NCI-H1048 (cell line): ENCODE measurements at regions not wholly inside any gene's neighbourhood (a gene's known extent, or its start where the extent isn't known, plus 50 kb on each side); places are given as distances from the start of the nearest gene placed in this dataset.
"Not testable (repeated sequence)": the region's sequence is repeated elsewhere in the genome, so short reads cannot be mapped to it uniquely, and the experiment has no call there.

Experiments used
- DNase-seq: peaks from one replicate; lab custom pipeline; 2025; lab: John Stamatoyannopoulos, UW

DNA sequence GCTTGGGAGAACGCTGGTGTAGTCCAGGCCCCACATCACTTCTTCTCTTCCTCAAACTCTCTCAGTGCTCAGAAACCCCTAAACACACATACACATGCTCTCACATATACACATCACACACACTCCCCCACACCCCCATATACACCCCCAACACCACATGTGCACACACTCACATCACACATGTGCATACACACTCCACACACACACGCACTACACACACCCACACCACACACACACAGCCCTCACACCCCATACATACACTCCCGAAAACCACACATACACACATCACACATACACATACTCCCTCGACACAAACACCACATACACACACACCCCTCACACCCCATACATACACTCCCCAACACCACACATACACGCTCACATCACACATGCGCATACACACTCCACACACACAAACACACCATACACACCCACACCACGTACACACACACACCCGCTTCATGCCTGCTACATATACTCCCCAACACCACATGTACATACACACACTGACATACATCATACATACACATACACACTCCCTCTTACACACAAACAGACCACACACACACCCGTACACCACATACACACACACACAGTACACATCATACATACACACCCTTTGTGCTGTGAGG, 110.3 kb upstream of the TMEM170B start:
- no peak for DNase-seq

DNA sequence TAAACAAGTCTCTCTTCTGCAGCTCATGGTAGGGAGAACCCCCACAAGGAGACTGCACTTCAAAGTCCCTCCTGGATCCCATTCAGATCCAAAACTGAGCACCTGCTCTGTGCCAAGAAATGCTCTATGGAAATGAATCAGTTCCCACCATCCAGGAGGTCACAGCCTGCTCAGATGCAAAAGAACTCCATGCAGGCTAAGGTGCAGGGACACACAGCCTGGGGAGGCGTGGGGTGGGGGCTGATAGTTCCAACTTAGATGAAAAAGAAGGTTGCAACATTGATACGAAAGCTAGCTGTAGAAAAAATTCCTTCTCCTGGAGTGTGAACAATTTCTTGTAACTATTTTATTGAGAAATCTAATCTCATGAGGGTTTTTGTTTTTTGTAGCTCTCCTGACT, 111.0 kb upstream of the TMEM170B start:
- no peak for DNase-seq

DNA sequence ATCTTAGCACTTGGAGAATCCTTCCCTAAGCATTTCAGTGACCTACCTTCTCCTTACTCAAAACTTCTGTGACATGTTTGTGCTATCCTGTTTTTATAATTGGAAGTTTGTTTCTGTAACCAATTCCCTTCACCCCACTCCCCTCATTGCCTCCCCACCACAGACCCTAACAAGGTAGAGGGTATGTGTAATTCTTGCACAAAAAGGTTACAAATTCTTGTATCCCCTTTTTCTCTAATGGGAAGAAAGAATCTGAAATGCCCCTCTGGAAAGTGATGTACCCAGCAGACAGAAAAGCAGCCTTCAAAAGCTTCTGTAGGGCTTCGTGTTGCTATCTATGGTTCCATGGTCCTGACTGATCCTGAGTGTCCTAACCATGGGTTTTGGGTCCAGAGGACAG, 111.7 kb upstream of the TMEM170B start:
- DNase-seq, result no peak

DNA sequence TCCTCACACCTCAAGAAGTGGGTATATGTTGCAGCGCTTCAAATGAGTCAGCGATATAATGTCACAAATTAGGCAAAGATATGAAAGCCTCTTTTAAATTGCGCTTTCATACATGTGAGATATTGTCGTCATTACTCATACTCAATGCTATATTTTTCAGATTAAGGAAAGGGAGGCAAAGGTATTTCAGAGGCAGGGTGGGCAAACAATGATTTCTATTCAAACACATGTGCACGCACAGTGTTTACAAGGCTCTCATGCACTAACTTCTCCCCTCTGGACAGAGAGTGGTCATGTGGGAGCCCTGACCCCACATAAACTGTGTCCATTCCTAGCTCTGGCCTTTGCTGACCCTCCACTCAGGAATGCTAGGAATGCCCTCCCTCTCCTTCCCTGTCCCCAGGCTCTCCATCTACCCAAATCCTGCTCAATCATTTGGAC, 112.1 kb upstream of the TMEM170B start:
- DNase-seq, result no peak

DNA sequence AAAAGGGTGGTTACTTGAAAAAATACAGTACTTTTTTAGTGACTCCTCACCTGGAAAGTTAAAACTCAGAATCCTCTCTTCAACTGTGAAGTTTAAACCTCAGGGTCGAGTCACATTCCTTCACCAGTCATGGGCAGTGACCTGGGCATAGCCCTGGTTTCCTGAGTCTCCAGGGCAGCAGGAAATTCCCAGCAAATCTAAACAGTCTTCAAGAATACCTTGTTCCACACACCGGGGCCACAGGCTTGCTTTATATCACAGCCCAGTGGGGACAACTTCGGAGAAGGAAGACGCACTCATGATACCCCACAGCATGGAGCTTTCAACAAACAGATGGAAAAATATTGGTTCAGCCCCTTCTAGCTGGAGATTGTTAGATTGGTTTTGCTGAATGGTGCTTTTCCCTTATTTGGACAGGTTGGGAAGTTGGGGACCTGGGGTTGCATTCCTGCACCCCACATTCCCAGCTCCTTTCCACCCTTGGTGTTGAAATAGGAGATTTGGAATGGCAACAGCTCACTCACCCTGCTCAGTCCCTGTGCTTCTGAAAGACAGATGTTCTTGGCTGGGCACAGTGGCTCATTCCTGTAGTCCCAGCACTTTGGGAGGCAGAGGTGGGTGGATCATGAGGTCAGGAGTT, 113.0 kb upstream of the TMEM170B start:
- DNase-seq, result no peak

DNA sequence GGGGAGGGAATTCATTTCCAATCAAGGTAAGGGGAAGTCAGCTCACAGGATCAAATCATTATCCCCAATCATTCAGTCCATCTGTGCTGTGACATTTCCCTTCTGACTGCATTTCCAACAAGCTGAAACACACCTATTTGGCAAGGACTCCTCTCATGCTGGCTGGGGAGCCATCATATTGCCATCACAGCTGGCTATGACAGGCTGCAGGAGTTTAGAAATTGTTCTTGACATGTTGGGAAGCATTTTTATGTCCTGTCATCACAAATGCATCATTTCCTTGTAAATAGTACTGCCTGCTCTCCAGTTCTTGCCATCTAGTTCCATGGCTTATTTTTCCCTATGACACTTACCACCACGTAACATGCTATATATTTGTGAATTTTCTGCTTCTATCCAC, 113.9 kb upstream of the TMEM170B start:
- no peak for DNase-seq

DNA sequence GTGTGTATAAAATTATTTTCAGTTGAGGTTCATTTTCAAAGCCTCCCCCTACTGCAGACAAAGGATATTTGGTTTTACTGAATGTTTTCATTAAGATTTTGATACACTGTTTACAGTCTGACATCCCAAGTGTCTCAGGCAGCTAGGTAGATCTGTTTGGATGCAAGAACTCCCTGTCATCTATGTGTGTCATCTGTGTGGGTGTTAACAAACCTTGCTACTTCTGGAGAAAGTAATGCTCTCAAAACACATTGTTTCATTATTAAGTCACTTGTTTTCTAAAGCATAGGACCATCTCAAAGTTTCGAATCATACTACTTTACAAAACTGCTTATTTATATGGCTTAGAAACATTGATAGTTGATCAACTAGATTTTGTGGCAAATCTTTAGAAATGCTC, 114.5 kb upstream of the TMEM170B start:
- DNase-seq, result no peak

DNA sequence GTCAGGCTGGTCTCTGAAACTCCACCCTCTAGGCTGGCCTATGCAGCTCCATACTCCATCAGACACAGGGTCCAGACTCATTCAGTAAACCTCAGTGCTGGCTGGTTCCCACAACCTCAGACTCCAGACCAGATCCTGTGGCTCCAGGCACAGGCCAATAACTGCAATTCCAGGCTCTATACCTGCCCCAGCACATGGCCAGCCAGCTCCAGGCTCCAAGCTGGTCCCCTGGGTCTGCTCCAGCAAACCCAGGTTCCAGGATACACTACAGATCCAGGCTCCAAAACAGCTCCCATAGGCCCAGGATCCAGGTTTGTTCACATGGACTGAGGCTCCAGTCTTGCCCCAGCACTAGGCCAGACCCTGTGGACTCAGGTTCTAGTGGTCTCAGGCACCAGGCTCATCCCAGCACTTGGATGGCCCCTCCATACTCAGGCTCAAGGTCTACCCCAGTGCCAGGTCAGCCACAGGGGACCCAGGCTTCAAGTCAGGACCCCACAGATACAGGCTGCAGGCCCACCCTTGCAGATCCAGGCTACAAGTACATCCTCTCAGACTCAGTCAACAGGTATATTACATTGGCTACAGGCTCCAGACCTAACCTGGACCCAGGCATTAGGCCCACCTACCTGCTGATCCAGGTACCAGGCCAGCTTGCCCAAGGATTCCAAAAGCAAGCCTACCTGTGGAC, 117.6 kb upstream of the TMEM170B start:
- no peak for DNase-seq

DNA sequence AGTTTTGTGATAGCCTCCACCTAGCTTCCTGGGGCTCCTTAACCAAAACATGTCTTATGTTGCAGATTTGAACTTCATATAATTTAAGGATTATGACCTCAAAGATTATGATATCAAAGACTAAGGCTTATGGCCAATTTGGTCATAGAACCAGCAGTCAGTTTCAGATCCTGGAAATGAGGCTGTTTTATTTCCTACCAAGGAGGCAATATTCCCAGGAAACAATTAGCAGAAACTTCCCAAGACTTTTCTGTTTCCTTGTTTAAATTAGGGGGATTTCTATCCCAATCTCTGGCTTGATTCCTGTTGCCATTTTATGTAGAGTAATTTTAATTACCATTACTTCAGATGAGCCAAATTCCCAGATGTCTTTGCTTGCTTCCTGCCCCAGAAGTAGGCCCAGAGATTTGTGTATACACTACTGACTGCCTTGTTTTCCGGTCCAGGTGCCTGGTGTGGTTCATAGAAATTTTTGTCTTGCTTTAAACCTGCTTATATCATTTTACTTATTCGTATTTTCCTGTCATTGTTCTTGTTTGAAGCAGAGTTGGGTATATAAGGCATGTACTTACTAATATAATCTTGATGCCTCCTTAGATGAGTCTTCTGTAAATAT, 119.2 kb upstream of the TMEM170B start:
- DNase-seq, result no peak

DNA sequence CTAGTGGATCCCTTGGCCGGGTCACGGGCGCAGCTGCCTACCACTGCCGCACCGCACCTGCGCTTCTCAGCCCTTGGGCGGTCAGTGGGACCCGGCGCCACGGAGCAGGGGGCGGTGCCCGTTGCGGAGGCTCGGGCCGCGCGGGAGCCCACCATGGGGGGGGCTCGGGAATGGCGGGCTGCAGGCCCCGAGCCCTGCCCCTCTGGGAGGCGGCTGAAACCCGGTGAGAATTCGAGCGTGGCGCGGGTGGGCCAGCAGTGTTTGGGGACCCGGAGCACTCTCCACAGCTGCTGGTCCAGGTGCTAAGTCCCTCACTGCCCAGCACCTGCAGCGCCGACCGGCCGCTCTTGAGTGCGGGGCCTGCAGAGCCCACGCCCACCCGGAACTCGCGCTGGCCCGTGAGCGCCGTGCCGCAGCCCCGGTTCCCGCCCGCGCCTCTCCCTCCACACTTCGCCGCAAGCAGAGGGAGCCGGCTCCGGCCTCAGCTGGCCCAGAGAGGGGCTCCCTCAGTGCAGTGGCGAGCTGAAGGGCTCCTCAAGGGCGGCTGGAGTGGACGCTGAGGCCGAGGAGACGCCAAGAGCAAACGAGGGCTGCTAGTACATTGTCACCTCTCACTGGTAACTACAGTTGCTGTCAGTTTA, 120.5 kb upstream of the TMEM170B start:
- DNase-seq, result no peak

DNA sequence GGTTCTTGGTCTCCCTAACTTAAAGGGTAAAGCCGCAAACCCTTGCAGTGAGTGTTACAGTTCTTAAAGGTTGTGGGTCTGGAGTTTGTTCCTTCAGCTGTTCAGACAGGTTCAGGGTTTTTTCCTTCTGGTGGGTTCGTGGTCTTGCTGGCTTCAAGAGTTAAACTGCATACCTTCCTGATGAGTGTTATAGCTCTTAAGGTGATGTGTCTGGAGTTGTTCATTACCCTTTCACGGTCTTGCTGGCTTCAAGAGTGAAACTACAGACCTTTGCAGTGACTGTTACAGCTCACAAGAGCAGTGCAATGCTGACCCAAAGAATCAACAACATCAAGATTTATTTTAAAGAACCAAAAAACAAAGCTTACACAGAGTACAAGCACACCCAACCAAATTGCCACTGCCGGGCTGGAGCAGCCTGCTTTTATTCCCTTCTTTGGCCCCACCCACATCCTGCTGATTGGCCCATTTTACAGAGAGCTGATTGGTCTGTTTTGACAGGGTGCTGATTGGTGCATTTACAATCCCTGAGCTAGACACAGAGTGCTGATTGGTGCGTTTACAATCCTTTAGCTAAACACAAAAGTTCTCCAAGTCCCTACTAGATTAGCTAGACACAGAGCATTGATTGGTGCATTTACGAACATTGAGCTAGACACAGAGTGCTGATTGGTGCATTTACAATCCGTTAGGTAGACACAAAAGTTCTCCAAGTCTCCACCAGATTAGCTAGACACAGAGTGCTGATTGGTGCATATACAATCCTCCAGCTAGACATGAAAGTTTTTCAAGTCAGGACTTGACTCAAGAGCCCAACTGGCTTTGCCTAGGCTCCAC, 121.2 kb upstream of the TMEM170B start:
- not testable (repeated sequence) for DNase-seq

DNA sequence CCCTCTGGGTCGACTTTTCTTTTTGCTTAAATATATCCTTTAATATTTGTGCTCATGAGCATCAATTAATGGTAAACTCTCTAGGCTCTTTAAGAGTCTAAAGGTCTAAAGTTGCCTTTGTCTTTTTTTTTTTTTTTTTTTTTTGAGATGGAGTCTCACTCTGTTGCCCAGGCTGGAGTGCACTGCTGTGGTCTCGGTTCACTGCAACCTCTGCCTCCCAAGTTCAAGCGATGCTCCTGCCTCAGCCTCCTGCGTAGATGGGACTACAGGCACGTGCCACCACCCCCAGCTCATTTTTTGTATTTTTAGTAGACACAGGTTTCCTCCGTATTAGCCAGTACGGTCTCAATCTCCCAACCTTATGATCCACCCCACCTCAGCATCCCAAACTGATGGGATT, 122.0 kb upstream of the TMEM170B start:
- DNase-seq, result no peak

DNA sequence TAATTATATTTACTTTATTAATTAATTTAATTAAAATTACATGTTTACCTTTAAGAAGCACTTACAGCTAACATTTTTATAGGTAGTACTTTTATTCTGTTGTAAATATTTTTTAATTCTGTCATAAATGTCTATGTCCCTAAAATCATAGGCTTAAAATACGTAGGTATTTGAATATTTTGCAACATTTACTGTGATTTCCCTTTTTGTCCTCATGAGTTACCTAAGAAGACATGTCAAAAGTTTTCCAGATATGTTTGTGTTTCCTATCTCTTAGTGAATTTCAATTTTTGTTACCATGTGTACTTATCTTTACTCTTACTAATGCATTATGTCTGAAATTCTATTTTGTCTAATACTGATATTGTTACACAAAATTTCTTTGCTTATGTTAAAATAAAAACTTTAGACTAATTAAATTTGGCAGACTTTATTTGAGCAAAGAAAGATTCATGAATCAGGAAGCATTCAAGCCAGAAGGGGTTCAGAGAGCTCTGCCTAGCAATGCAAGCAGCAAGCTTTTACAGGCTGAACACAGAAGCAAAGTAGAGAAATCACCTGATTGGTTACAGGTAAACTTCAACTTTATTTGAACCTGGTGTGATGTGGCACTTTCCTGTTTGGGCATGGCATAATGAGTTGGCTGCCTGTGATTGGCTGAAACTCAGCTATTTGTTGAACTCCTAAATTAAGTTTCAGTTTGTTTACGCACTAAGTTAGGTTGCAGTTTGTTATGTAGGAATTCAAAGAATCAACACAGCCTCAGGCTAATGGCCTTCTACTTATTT, 123.2 kb upstream of the TMEM170B start:
- DNase-seq, result peak; percentile 23

DNA sequence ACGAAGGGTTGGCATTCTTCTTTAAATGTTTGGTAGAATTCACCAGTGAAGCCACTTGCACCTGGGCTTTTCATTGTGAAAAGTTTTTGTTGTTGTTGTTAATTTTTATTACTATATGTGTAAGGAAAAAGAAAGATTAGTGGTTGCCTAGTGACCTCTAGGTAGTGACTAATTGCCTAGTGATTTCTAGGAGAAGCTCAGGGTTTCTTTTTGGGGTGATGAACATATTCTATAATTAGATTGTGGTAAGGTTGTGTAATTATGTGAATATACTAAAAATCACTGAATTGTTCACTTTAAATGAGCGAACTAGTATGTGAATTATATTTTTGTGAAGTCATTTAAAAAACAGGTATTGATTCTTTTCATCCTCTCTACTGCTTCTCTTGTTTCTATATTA, 123.8 kb upstream of the TMEM170B start:
- DNase-seq, result no peak

DNA sequence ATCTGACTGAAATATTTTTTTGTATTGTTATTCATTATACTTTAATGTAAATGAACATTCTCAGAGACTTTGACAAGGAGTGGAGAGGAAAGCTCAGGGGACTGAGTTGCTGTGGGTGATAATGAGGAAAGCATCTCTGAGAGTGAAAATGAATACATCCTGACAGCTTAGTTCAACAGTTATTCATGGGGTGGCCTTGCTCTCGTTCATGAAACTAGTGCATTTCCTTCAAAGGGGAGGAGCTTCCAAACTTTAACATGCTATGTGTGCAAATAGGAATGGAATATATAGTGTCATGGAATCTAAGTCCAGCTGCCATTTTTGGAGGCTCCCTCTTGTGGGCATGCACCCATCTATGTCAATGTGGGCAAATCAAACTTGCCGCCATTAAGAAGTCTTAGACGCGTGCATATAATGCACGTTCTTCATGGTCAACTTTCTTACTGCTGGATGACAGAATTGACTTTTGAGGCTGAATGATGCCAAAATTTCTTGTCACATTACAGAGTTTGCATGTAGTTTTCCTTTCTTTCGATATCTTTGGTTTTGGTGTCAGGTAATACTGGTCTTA, 124.3 kb upstream of the TMEM170B start:
- no peak for DNase-seq

DNA sequence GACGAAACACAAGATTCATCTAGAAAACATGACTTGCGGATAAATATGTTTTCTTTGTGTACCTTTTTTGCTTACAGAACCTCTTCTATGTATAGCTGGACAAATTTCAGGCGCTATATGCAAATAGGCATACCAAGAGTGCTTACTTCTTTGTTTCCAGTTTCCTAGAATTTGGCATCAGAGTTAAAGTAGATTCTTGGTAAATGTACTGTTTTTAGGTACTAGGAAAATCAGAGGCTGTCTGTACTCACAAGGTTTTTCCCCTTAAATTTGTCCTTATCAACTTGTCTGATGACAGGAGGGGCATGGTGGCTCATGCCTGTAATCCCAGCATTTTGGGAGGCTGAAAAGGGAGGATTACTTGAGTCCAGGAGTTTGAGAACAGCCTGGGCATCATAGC, 124.9 kb upstream of the TMEM170B start:
- no peak for DNase-seq

DNA sequence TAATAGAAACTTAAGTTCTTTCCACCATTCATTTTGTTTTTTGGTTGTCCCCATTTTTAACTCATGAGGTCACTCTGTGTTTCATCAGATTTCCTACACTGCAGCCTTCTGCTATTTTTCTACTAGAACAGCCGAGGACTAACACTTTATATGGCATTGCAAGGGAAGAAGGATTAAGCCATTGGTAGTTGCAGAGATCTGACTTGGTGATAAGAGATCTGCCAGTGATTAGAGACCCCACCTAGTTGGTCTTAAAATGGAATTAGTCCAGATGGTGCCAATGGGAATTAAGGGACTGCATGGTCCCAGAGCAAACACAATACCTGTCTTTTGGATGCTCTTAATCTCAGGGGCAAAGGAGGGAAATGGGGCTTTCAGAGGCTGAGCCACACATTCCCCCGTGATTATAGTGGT, 125.5 kb upstream of the TMEM170B start:
- DNase-seq, result no peak

DNA sequence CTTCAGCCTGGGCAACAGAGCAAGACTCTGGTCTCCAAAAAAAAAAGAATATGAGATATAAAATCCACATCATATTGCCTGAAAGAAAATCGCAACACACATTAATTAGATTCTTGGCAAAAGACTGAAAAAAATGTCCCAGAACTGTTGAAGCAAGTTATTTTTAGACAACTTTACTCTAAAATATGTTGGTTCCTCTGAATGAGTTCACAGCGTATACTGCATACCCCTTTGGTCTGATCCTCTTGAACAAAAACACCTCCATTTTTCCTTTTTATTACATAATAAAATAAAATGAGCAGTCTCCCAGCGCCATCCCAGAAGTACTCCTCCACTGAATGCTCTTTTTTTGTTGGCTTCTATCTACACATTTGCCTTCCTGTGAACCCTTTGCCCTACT, 126.0 kb upstream of the TMEM170B start:
- no peak for DNase-seq

DNA sequence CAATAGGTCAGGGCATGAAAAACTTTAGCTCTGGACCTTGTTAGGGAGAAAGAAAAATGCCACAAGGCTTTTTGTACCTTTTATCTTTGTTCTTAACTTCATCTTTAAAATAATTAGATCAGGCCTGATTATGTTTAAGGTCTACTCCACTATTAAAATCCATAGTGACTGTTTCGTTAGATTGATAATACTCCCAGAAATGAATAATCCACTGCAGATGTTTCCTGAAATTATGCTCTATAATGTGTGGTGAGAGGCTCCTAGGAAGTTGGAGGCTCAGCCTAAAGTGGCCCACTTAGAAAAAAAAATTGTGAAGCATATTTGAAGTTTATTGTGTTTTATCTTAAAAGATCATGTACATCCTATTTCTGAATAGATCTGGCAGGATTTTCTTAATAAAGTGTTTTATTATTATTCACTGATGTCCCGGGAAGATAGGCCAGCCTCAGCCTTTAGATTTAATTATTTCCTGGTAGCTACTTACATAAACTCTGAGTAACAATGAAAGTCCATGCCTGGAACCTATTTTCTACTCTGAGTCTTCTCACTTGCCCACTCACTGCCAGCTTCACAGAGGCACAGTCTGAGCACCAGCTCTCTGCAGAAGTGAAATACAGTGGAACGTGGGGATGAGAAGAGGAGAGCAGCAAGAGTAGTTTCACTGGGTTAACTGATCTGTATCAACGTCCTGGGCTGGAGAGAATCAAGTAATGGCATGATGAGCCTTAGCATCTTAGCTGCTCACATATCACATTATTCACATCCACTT, 126.8 kb upstream of the TMEM170B start:
- DNase-seq, result no peak

DNA sequence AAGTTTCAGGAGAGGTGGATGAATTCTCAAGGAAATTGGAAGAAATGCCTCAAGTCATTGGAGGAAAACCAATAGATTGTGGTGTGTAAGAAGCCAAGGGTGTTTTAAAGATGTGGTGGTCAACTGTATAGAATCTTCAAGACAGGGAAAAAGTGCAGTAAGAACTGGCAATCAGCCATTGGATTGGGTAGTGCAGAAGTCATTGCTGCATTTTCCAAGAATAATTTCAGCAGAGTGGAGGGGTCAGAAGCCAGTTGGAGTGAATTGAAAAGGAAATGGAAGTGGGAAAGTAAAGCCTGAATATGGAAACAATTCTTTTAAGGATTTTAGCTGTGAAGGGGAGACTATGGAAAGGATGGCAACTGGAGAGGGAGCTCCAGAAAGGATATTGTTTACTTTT, 128.2 kb upstream of the TMEM170B start:
- no peak for DNase-seq
